Esophagus squamous epithelium (tissue), 5 donors: ENCODE measurements at regions not wholly inside any gene's neighbourhood (a gene's known extent, or its start where the extent isn't known, plus 50 kb on each side); places are given as distances from the start of the nearest gene placed in this dataset.
"Not testable (repeated sequence)": the region's sequence is repeated elsewhere in the genome, so short reads cannot be mapped to it uniquely, and the experiment has no call there.

Experiments used
- DNase-seq: peaks from one replicate; lab custom pipeline; 2025; lab: John Stamatoyannopoulos, UW
- H3K27ac ChIP-seq, 4 donors: fragments of 200-600 bp; sonication (generic); one replicate each; pipeline ENCODE4 v1.5.1; 2016 to 2019; ENCODE audit warnings: mild to moderate bottlenecking in 1 of 4
- H3K27me3 ChIP-seq, 4 donors: fragments of 200-600 bp; sonication (generic); 1 replicate in 3 of 4; 2 replicates in 1 of 4; pipeline versions ENCODE4 v1.5.1 to v1.6.0; 2017 to 2021; ENCODE audit warnings: antibody characterized with exemption in 1 of 4
- H3K36me3 ChIP-seq, 3 donors: fragments of 200-600 bp; sonication (generic); one replicate each; pipeline ENCODE4 v1.5.1; 2016 to 2019
- H3K4me1 ChIP-seq, 3 donors: fragments of 200-600 bp; sonication (generic); one replicate each; pipeline ENCODE4 v1.5.1; 2017 to 2019
- H3K4me3 ChIP-seq, 4 donors: fragments of 200-600 bp; sonication (generic); 1 replicate in 3 of 4; 2 replicates in 1 of 4; pipeline ENCODE4 v1.5.1; 2016 to 2019; ENCODE audit warnings: mild to moderate bottlenecking in 2 of 4, moderate library complexity in 1 of 4
- H3K9me3 ChIP-seq, 3 donors: fragments of 200-600 bp; sonication (generic); one replicate each; pipeline ENCODE4 v1.5.1; 2016 to 2019
- CTCF ChIP-seq, 6 experiments: fragments of 450-650 bp in 4 of 6; fragments of 200-600 bp in 2 of 6; sonication (generic) in 2 of 6; IDR thresholded peaks; one replicate each; pipeline ENCODE4 v1.5.1; 2016 to 2019; ENCODE audit warnings: antibody characterized with exemption in 6 of 6, mild to moderate bottlenecking in 4 of 6, moderate library complexity in 4 of 6
- POLR2A ChIP-seq, 4 donors: fragments of 450-650 bp; IDR thresholded peaks; one replicate each; pipeline ENCODE4 v1.6.1; 2017; ENCODE audit warnings: antibody characterized with exemption in 4 of 4, mild to moderate bottlenecking in 4 of 4, moderate library complexity in 3 of 4
- WGBS, 2 donors: methylation state at CpG; one replicate each; pipeline ENCODE4 v1.1.5; 2018; 5-methylcytosine and 5-hydroxymethylcytosine counted together
- intact Hi-C: fragments of 100-400 bp; cut with DNase I; formaldehyde crosslinking; loops from one replicate; pipeline ENCODE4 v1.15.0; 2022
- donor health status: DM: yes; HTN: yes; CAD: no.

GRCh38 chr6:97347111-97347510 is 64.1 kb upstream of the MMS22L start:
- intact Hi-C loops: no loop called here
- Histone ChIP-seq H3K9me3 (no peaks in the 10 kb centered on the region), H3K4me1 (no peaks in the 10 kb centered on the region), H3K4me3 (no peak overlapping the region), H3K36me3 (no peaks in the 10 kb centered on the region), H3K27ac (no peak overlapping the region), H3K27me3 (no peaks in the 10 kb centered on the region)
- TF ChIP-seq POLR2A (IDR thresholded peaks at IDR 0.05) (no peak), CTCF (IDR thresholded peaks at IDR 0.05) (no peak)
- DNase-seq: no peak

GRCh38 chr6:97361286-97361685 is 78.3 kb upstream of the MMS22L start:
- TF ChIP-seq CTCF (IDR thresholded peaks at IDR 0.05) (no peak), POLR2A (IDR thresholded peaks at IDR 0.05) (no peak)

GRCh38 chr6:97364327-97364726 is 81.3 kb upstream of the MMS22L start:
- intact Hi-C loops: no loop called here
- H3K4me3 ChIP-seq: no peak overlapping the region
- TF ChIP-seq POLR2A (IDR thresholded peaks at IDR 0.05): no peak
- WGBS, 2 donors: 64 to 68% methylated on average over 1 of the region's 1 CpG
- no peaks in the 10 kb centered on the region for H3K36me3 ChIP-seq
- no peaks in the 10 kb centered on the region for H3K9me3 ChIP-seq
- no peaks in the 10 kb centered on the region for H3K27me3 ChIP-seq
- no peak for DNase-seq
- H3K27ac ChIP-seq: no peak overlapping the region
- no peaks in the 10 kb centered on the region for H3K4me1 ChIP-seq

More at GRCh38 chr6:97361286-97361685, 78.3 kb upstream of the MMS22L start:
- no peaks in the 10 kb centered on the region for H3K4me1 ChIP-seq
- DNase-seq: no peak
- 40 to 50% methylated on average over 2 of the region's 2 CpGs for WGBS, 2 donors
- H3K9me3 ChIP-seq: no peaks in the 10 kb centered on the region
- H3K4me3 ChIP-seq: no peak overlapping the region
- H3K27ac ChIP-seq: no peak overlapping the region
- H3K27me3 ChIP-seq: no peaks in the 10 kb centered on the region
- H3K36me3 ChIP-seq: no peaks in the 10 kb centered on the region
- intact Hi-C loops: no loop called here

GRCh38 chr6:97382071-97382470 is 99.1 kb upstream of the MMS22L start:
- H3K4me3 ChIP-seq, intact Hi-C loops, H3K9me3 ChIP-seq, H3K4me1 ChIP-seq, H3K36me3 ChIP-seq, H3K27me3 ChIP-seq, H3K27ac ChIP-seq, DNase-seq: not testable (repeated sequence)
- whole genome bisulfite sequencing, 2 donors: 100% methylated on average over 2 of the region's 11 CpGs; no CpG with 5 or more reads in 1 of the 2 donors

- Histone ChIP-seq H3K4me3 (no peak overlapping the region), H3K36me3 (no peaks in the 10 kb centered on the region), H3K27ac (no peak overlapping the region), H3K9me3 (no peaks in the 10 kb centered on the region), H3K4me1 (no peaks in the 10 kb centered on the region), H3K27me3 (no peaks in the 10 kb centered on the region)
- intact Hi-C loops: no loop called here
- no peak for TF ChIP-seq CTCF (IDR thresholded peaks at IDR 0.05)
- no peak for TF ChIP-seq POLR2A (IDR thresholded peaks at IDR 0.05)
- no peak for DNase-seq
These were observed 109.7 kb upstream of the MMS22L start for GRCh38 chr6:97392735-97393134.

GRCh38 chr6:97394160-97394748 is 111.2 kb upstream of the MMS22L start:
- WGBS, 2 donors: 0% methylated on average over 1 of the region's 1 CpG
- DNase-seq: no peak
- Histone ChIP-seq H3K4me3 (no peak overlapping the region), H3K36me3 (no peaks in the 10 kb centered on the region), H3K9me3 (no peaks in the 10 kb centered on the region), H3K4me1 (no peaks in the 10 kb centered on the region), H3K27me3 (no peaks in the 10 kb centered on the region), H3K27ac (no peak overlapping the region)
- TF ChIP-seq CTCF (IDR thresholded peaks at IDR 0.05) (peak; percentile 60 to 86 (median 83)), POLR2A (IDR thresholded peaks at IDR 0.05) (no peak)
- intact Hi-C loops: no loop called here
